Neutrophil (primary cell): ENCODE measurements at regions not wholly inside any gene's neighbourhood (a gene's known extent, or its start where the extent isn't known, plus 50 kb on each side); places are given as distances from the start of the nearest gene placed in this dataset.

Experiments
- H3K27ac ChIP-seq: fragments of 200-600 bp; sonication (generic); 2 replicates; pipeline ENCODE4 v1.5.1; 2016; ENCODE audit warnings: mild to moderate bottlenecking, moderate library complexity
- H3K27me3 ChIP-seq: fragments of 200-600 bp; sonication (generic); 2 replicates; pipeline ENCODE4 v1.6.0; 2016; ENCODE audit warnings: mild to moderate bottlenecking
- H3K36me3 ChIP-seq: fragments of 200-600 bp; sonication (generic); 2 replicates; pipeline ENCODE4 v1.5.1; 2017
- H3K4me1 ChIP-seq, 2 experiments: fragments of 200-600 bp in 1 of 2; sonication (generic) in 1 of 2; 1 replicate in 1 of 2; 2 replicates in 1 of 2; pipeline versions ENCODE4 v1.5.1 to v1.6.1; 2013 to 2016; ENCODE audit warnings: low read depth in 1 of 2, low read length in 1 of 2, mild to moderate bottlenecking in 1 of 2, moderate library complexity in 1 of 2; ENCODE audit not compliant: control insufficient read depth in 1 of 2, insufficient read depth in 1 of 2
- H3K4me3 ChIP-seq, 2 experiments: fragments of 200-600 bp in 1 of 2; sonication (generic) in 1 of 2; 1 replicate in 1 of 2; 2 replicates in 1 of 2; pipeline ENCODE4 v1.5.1; 2013 to 2016; ENCODE audit warnings: low read depth in 1 of 2, low read length in 1 of 2, mild to moderate bottlenecking in 1 of 2, moderate library complexity in 1 of 2
- H3K9me3 ChIP-seq: fragments of 200-600 bp; sonication (generic); 2 replicates; pipeline ENCODE4 v1.5.1; 2016
- TF ChIP-seq, protein P1 (sequence below): fragments of 200-600 bp; sonication (generic); IDR thresholded peaks from 2 replicates; pipeline ENCODE4 v1.5.1; 2016; ENCODE audit warnings: antibody characterized with exemption

- peaks cover 15% of the 10 kb centered on the region for H3K27me3 ChIP-seq
- no peak overlapping the region for H3K4me3 ChIP-seq
- no peaks in the 10 kb centered on the region for H3K4me1 ChIP-seq
- H3K36me3 ChIP-seq = no peaks in the 10 kb centered on the region
- no peak overlapping the region for H3K27ac ChIP-seq
- no peaks in the 10 kb centered on the region for H3K9me3 ChIP-seq
- TF ChIP-seq, protein P1, sequence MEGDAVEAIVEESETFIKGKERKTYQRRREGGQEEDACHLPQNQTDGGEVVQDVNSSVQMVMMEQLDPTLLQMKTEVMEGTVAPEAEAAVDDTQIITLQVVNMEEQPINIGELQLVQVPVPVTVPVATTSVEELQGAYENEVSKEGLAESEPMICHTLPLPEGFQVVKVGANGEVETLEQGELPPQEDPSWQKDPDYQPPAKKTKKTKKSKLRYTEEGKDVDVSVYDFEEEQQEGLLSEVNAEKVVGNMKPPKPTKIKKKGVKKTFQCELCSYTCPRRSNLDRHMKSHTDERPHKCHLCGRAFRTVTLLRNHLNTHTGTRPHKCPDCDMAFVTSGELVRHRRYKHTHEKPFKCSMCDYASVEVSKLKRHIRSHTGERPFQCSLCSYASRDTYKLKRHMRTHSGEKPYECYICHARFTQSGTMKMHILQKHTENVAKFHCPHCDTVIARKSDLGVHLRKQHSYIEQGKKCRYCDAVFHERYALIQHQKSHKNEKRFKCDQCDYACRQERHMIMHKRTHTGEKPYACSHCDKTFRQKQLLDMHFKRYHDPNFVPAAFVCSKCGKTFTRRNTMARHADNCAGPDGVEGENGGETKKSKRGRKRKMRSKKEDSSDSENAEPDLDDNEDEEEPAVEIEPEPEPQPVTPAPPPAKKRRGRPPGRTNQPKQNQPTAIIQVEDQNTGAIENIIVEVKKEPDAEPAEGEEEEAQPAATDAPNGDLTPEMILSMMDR = no peak
Observed at GRCh38 chr21:38027901-38028498, 111.7 kb upstream of the KCNJ6 start.

DNA sequence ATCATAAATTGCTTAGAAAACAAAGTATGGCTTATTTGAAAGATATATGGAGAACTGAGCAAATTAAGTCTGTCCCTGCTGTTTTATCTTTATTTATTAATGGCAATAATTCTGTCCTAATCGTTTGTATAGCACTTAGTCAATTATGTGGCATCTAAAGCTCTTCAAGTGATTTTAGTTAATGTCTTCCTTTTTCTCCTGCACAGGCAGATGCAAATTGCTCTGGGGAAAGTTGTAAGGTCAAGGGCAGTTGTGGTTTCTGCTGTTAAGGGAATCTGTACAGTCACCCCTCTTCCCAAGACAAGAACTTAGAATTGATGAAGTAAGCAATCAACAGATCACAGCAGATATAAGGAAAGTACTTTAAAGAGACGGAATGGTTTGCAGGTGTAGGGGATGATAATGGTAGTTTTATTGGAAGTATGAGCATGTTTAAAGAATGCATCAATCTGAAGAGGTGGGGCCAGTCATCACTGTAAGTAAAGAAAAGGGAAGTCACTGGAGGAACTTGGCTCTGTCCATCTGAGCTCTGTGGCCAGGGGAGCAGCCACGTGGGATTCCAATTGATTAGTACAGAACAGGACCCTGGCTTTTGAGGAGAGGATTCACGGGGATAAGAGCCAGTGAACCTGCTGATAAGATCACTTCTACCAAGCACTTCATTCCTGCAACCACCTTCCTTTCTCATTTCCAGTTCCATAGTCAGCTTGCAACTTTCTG, 116.0 kb upstream of the KCNJ6 start:
- H3K4me1 ChIP-seq = no peaks in the 10 kb centered on the region
- H3K36me3 ChIP-seq = no peaks in the 10 kb centered on the region
- H3K4me3 ChIP-seq = no peak overlapping the region
- H3K27me3 ChIP-seq = peaks cover 15% of the 10 kb centered on the region
- TF ChIP-seq, protein P1 = no peak
- H3K9me3 ChIP-seq = no peaks in the 10 kb centered on the region
- H3K27ac ChIP-seq = no peak overlapping the region

GRCh38 chr21:38036016-38036415, 119.8 kb upstream of the KCNJ6 start:
- TF ChIP-seq, protein P1 = no peak

DNA sequence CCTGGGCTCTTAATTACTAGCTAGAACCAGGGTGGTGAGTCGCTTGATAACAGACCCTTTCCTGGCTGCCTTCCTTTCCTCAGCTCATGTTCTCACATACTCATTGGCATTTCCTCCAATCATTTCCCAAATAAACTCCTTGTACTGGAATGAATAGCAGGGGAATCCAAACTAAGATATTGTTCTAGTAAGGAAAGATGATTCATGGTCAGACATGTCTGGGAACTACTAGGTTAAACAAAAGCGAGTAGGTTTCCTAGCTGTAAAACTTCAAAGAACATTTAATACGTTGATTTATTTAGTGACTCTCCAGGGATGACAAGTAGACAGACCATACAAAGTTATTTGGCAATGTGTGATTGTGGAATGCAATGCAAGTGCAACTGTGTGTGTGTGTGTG, 121.2 kb upstream of the KCNJ6 start:
- no peaks in the 10 kb centered on the region for H3K36me3 ChIP-seq
- no peaks in the 10 kb centered on the region for H3K4me1 ChIP-seq
- peaks cover 22% of the 10 kb centered on the region for H3K27me3 ChIP-seq
- no peak overlapping the region for H3K4me3 ChIP-seq
- no peaks in the 10 kb centered on the region for H3K9me3 ChIP-seq
- TF ChIP-seq, protein P1 = no peak
- H3K27ac ChIP-seq = no peak overlapping the region

More at GRCh38 chr21:38036016-38036415, 119.8 kb upstream of the KCNJ6 start:
- Histone ChIP-seq H3K36me3 (no peaks in the 10 kb centered on the region), H3K27ac (no peak overlapping the region), H3K4me1 (no peaks in the 10 kb centered on the region), H3K9me3 (no peaks in the 10 kb centered on the region), H3K27me3 (peaks cover 14% of the 10 kb centered on the region), H3K4me3 (no peak overlapping the region)

- no peaks in the 10 kb centered on the region for H3K9me3 ChIP-seq
- no peak overlapping the region for H3K4me3 ChIP-seq
- H3K27me3 ChIP-seq = peaks cover 22% of the 10 kb centered on the region
- no peaks in the 10 kb centered on the region for H3K4me1 ChIP-seq
- H3K36me3 ChIP-seq = no peaks in the 10 kb centered on the region
- TF ChIP-seq, protein P1 = no peak
- H3K27ac ChIP-seq = no peak overlapping the region
Observed at GRCh38 chr21:38039369-38039768, 123.1 kb upstream of the KCNJ6 start.
